SK-N-SH (cell line): ENCODE measurements at regions not wholly inside any gene's neighbourhood (a gene's known extent, or its start where the extent isn't known, plus 50 kb on each side); places are given as distances from the start of the nearest gene placed in this dataset.
"Not testable (repeated sequence)": the region's sequence is repeated elsewhere in the genome, so short reads cannot be mapped to it uniquely, and the experiment has no call there.

Experiments
- GABPA ChIP-seq: IDR thresholded peaks from 2 replicates; pipeline ENCODE4 v1.4.0; 2012; ENCODE audit warnings: low read depth, mild to moderate bottlenecking
- JUND ChIP-seq: IDR thresholded peaks from 2 replicates; pipeline ENCODE4 v1.4.0; 2012
- POLR2AphosphoS5 ChIP-seq: IDR thresholded peaks from 2 replicates; pipeline ENCODE4 v1.6.1; 2012; ENCODE audit warnings: low read depth, low read length
- RAD21 ChIP-seq: IDR thresholded peaks from 2 replicates; pipeline ENCODE4 v1.6.1; 2012; ENCODE audit warnings: mild to moderate bottlenecking, low read length
- SIN3A ChIP-seq: IDR thresholded peaks from 2 replicates; pipeline ENCODE4 v1.6.1; 2012; ENCODE audit warnings: low read depth, mild to moderate bottlenecking, low read length, moderate library complexity, borderline replicate concordance
- TCF12 ChIP-seq: IDR thresholded peaks from 2 replicates; pipeline ENCODE4 v1.4.0; 2012
- TF ChIP-seq, protein P1 (sequence below): fragments of 200-600 bp; sonication (generic); IDR thresholded peaks from 2 replicates; pipeline ENCODE4 v1.6.1; 2017; ENCODE audit warnings: antibody characterized with exemption, mild to moderate bottlenecking, moderate library complexity

DNA sequence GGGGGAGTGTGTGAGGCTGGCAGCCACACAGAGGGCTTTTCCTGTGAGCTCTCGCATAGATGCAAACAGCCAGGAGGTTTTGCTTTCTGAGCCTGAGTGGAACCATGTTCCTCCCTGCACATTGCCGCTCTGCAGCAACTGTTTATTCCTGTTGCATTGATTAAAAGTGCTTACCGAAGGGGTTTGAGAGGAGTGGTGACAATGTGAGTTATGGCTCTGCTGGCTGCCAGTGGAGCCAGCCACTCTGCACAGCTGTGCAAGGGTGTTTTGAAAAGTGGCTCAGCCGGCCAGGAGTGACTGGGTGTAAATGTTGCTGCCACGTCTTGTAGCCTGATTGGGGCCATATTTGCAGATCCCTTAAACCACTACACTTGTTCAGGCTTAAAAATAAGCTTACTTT, 114.9 kb upstream of the EEF2KMT start:
- TF ChIP-seq JUND, TCF12, POLR2AphosphoS5, GABPA, RAD21, SIN3A: not testable (repeated sequence)
- TF ChIP-seq, protein P1, sequence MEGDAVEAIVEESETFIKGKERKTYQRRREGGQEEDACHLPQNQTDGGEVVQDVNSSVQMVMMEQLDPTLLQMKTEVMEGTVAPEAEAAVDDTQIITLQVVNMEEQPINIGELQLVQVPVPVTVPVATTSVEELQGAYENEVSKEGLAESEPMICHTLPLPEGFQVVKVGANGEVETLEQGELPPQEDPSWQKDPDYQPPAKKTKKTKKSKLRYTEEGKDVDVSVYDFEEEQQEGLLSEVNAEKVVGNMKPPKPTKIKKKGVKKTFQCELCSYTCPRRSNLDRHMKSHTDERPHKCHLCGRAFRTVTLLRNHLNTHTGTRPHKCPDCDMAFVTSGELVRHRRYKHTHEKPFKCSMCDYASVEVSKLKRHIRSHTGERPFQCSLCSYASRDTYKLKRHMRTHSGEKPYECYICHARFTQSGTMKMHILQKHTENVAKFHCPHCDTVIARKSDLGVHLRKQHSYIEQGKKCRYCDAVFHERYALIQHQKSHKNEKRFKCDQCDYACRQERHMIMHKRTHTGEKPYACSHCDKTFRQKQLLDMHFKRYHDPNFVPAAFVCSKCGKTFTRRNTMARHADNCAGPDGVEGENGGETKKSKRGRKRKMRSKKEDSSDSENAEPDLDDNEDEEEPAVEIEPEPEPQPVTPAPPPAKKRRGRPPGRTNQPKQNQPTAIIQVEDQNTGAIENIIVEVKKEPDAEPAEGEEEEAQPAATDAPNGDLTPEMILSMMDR, result not testable (repeated sequence)
